ENCODE measurements at regions not wholly inside any gene's neighbourhood (a gene's known extent, or its start where the extent isn't known, plus 50 kb on each side); places are given as distances from the start of the nearest gene placed in this dataset.

GRCh38 chr3:182308328-182308727 is 485.0 kb upstream of the ATP11B start:
- TF ChIP-seq CTCF (IDR thresholded peaks at IDR 0.05) (no peak), POLR2A (IDR thresholded peaks at IDR 0.05) (no peak)

All from testis (tissue), 2 donors.